ENCODE measurements at regions not wholly inside any gene's neighbourhood (a gene's known extent, or its start where the extent isn't known, plus 50 kb on each side); places are given as distances from the start of the nearest gene placed in this dataset.
A peak's percentile ranks its signal among the peaks of the same experiment; 100 is the strongest.
"Not testable (repeated sequence)": the region's sequence is repeated elsewhere in the genome, so short reads cannot be mapped to it uniquely, and the experiment has no call there.

DNA sequence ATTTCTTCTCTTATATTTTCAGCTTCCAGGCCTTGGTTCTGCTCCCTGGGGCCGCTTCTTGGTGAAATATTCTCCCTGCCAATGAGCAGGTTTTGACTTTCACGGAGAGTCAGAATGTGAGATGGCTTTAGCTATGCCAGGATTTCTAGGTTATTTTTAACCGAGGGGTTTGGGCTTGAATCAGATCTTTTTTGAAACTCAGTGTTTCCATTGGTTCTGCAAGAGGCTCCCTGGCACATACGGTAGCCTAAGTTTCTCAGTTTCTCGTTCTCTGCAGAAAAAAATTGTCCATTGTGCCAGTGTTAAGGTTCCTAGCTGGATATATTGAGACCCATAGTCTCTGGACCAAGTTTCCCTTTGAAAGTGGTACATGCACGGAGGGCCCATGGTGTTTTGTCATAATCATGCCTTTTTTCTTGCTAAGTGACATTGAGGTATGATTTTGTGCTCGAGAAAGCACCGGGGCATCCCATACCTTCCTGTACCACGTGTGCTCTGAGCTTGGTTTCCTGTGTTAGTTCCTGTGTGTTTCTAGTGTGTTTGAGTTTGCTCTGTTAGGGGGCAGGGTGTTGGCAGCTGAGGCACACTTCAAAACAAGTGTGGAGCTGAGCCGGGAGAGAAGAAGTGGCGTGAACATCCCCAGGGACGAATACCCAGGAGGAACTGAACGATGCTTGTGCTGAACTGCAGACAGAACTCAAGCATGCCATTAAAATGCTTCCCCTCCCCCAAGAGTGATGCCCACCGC is 127.2 kb downstream of the HS3ST3B1 start:
- DNase-seq (ENCODE audit: low read depth): peak; percentile 45

DNA sequence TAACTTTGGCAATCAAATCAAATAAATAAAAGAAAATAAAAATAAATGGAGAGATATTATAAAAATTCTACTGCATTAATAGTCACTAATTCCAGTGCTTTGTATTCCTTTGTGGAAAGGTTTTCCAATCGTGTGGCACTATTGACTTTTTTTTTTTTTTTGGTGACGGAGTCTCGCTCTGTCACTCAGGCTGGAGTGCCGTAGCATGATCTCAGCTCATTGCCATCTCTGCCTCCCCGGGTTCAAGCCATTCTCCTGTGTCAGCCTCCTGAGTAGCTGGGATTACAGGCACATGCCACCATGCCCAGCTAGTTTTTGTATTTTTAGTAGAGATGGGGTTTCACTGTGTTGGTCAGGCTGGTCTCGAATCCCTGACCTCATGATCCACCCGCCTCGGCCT is 122.3 kb downstream of the HS3ST3B1 start:
- not testable (repeated sequence) for DNase-seq (ENCODE audit: low read depth)

DNA sequence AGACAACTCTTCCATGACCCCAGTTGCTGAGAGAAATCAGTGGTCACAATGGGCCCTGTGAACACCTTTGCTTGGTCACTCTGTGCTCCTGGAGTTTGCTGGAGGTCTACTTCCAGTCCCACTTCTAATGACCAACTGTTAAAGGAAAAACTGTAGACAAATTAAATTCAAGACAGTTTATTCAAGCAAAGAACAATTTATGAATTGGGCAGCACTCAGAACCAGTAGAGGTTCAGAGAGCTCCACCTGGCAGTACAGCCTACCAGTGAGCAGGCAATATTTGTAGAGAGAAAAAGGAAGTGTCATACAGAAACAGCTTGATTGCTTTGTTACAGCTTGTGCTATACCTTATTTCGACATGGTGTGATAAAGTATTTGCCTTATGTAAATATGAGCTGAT is 116.5 kb downstream of the HS3ST3B1 start:
- no peak for DNase-seq (ENCODE audit: low read depth)

DNA sequence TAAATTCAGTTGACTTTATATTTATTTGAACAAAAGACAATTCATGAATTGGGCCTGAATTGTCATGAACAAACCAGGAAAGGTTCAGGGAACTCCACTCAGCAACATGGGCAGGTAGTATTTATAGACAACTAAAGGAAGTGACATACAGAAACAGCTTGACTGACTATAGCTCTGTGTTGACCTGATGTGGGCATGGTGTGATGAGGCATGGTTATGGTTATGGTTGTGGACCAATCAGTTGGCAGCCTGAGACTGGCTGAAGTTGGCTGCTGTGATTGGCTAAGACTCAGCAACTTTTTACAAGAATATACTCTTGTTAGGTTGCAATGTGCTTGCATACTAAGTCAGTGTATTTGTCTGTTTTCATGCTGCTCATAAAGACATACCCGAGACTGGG is 108.4 kb downstream of the HS3ST3B1 start:
- no peak for DNase-seq (ENCODE audit: low read depth)

DNA sequence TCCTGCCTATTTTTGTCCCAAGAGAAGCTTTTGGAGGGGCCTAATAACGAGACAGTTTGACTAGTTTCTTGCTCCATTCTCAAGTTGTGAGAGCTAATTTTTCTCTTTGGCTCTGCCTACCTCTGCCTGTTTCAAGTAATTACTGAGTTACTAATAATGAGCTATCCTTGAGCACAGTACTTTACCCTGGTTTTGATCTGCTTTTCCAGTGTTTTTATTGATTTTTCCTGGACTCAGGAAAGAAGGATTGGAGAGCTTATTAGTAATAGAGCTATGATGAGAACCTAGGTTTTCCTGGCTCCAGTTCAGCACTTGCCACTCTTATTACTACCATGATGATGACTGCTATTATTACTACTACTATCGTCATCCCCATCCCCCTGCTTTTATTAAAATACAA is 106.7 kb downstream of the HS3ST3B1 start:
- no peak for DNase-seq (ENCODE audit: low read depth)

DNA sequence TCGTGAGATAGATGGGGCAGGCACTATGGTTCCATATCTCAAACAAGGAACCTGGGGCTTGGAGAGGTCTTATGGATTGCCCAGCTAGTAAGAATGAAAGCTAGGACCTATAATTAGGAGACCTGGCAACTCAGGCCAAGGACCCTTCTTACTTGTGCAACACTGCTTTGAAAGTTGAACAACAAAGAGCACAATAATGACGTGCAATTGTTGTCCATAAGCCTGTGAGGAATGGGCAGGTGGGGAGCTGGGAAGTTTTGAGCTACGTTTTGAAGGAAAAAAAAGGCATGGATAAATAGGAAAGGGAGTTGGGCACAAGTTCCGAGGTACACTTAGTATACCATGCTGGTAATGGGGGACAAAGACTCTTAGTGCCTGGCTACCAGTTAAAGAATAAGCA is 104.3 kb downstream of the HS3ST3B1 start:
- DNase-seq (ENCODE audit: low read depth): no peak

Measured in activated gamma-delta T cell treated with anti-CD3 and anti-CD28 coated beads, Interleukin-2, amount 50 U/mL, for 16 hours (primary cell).